Osteoblast (primary cell): ENCODE measurements at regions not wholly inside any gene's neighbourhood (a gene's known extent, or its start where the extent isn't known, plus 50 kb on each side); places are given as distances from the start of the nearest gene placed in this dataset.

Source experiments
- DNase-seq: peaks from one replicate; pipeline ENCODE4 v3.0.0; 2011; ENCODE audit warnings: low spot score, mixed read lengths; ENCODE audit not compliant: insufficient read length; ENCODE audit errors: missing footprints
- H2AFZ ChIP-seq: 2 replicates; pipeline ENCODE4 v1.6.0; 2011; ENCODE audit warnings: mild to moderate bottlenecking, low read length
- H3K27ac ChIP-seq: 2 replicates; pipeline ENCODE4 v1.5.1; 2011; ENCODE audit warnings: mild to moderate bottlenecking, low read depth, low read length, moderate library complexity
- H3K27me3 ChIP-seq: 2 replicates; pipeline ENCODE4 v1.6.0; 2012; ENCODE audit warnings: mild to moderate bottlenecking, control low read depth, inconsistent platforms, low read length, moderate library complexity; ENCODE audit not compliant: insufficient read depth
- H3K36me3 ChIP-seq: 2 replicates; pipeline ENCODE4 v1.5.1; 2011; ENCODE audit warnings: mild to moderate bottlenecking, low read length, control low read depth, moderate library complexity; ENCODE audit not compliant: insufficient read depth
- H3K4me1 ChIP-seq: 2 replicates; pipeline ENCODE4 v1.5.1; 2011; ENCODE audit warnings: mild to moderate bottlenecking, low read length, control low read depth, moderate library complexity; ENCODE audit not compliant: insufficient read depth
- H3K4me2 ChIP-seq: 2 replicates; pipeline ENCODE4 v1.6.0; 2011; ENCODE audit warnings: mild to moderate bottlenecking, low read length; ENCODE audit not compliant: insufficient read depth
- H3K4me3 ChIP-seq: fragments of 200-600 bp; sonication (generic); 3 replicates; pipeline ENCODE4 v1.5.1; 2012; ENCODE audit warnings: mild to moderate bottlenecking, low read length, inconsistent platforms; ENCODE audit not compliant: insufficient read depth
- H3K79me2 ChIP-seq: 2 replicates; pipeline ENCODE4 v1.6.0; 2012; ENCODE audit warnings: mild to moderate bottlenecking, low read length, control low read depth, inconsistent platforms; ENCODE audit not compliant: insufficient read depth
- H3K9me3 ChIP-seq: 2 replicates; pipeline ENCODE4 v1.5.1; 2011; ENCODE audit warnings: low read depth, low read length, control low read depth
- H4K20me1 ChIP-seq: 2 replicates; pipeline ENCODE4 v1.6.0; 2012; ENCODE audit warnings: mild to moderate bottlenecking, low read length, control low read depth; ENCODE audit not compliant: insufficient read depth
- CTCF ChIP-seq: IDR thresholded peaks from 2 replicates; pipeline ENCODE4 v1.5.1; 2011; ENCODE audit warnings: mild to moderate bottlenecking, low read depth, low read length, moderate library complexity; ENCODE audit errors: extremely low read depth

- no peak for TF ChIP-seq CTCF
- Histone ChIP-seq H2AFZ (no peak overlapping the region), H3K4me1 (no peaks in the 10 kb centered on the region), H3K4me2 (no peak overlapping the region), H3K27ac (no peak overlapping the region), H3K9me3 (no peaks in the 10 kb centered on the region), H3K27me3 (no peaks in the 10 kb centered on the region), H3K36me3 (no peaks in the 10 kb centered on the region), H4K20me1 (no peaks in the 10 kb centered on the region), H3K4me3 (no peak overlapping the region), H3K79me2 (no peaks in the 10 kb centered on the region)
- DNase-seq, result no peak
Observed at GRCh38 chr11:15536438-15536837, 421.7 kb downstream of the INSC start.

- Histone ChIP-seq H3K9me3 (no peaks in the 10 kb centered on the region), H4K20me1 (no peaks in the 10 kb centered on the region), H3K27ac (no peak overlapping the region), H2AFZ (no peak overlapping the region), H3K4me3 (no peak overlapping the region), H3K27me3 (no peaks in the 10 kb centered on the region), H3K36me3 (no peaks in the 10 kb centered on the region), H3K4me2 (no peak overlapping the region), H3K79me2 (no peaks in the 10 kb centered on the region), H3K4me1 (no peaks in the 10 kb centered on the region)
- no peak for TF ChIP-seq CTCF
- no peak for DNase-seq
Observed at GRCh38 chr11:15539645-15540044, 424.9 kb downstream of the INSC start.

- no peaks in the 10 kb centered on the region for H3K4me1 ChIP-seq
- H3K27me3 ChIP-seq, result no peaks in the 10 kb centered on the region
- no peak overlapping the region for H3K27ac ChIP-seq
- no peak overlapping the region for H2AFZ ChIP-seq
- no peak for DNase-seq
- H3K4me2 ChIP-seq, result no peak overlapping the region
- no peaks in the 10 kb centered on the region for H3K36me3 ChIP-seq
- H3K79me2 ChIP-seq, result no peaks in the 10 kb centered on the region
- H3K4me3 ChIP-seq, result no peak overlapping the region
- no peaks in the 10 kb centered on the region for H4K20me1 ChIP-seq
- no peaks in the 10 kb centered on the region for H3K9me3 ChIP-seq
- no peak for TF ChIP-seq CTCF
Observed at GRCh38 chr11:15541079-15541478, 426.4 kb downstream of the INSC start.

- no peak overlapping the region for H3K27ac ChIP-seq
- H3K79me2 ChIP-seq, result no peaks in the 10 kb centered on the region
- no peaks in the 10 kb centered on the region for H3K9me3 ChIP-seq
- no peak for TF ChIP-seq CTCF
- H3K4me2 ChIP-seq, result no peak overlapping the region
- H3K27me3 ChIP-seq, result no peaks in the 10 kb centered on the region
- no peak for DNase-seq
- H2AFZ ChIP-seq, result no peak overlapping the region
- no peaks in the 10 kb centered on the region for H4K20me1 ChIP-seq
- no peaks in the 10 kb centered on the region for H3K36me3 ChIP-seq
- H3K4me1 ChIP-seq, result no peaks in the 10 kb centered on the region
- no peak overlapping the region for H3K4me3 ChIP-seq
Observed at GRCh38 chr11:15544353-15544752, 429.6 kb downstream of the INSC start.
